Posterior vena cava (tissue), 2 donors: ENCODE measurements at regions not wholly inside any gene's neighbourhood (a gene's known extent, or its start where the extent isn't known, plus 50 kb on each side); places are given as distances from the start of the nearest gene placed in this dataset.
"Not testable (repeated sequence)": the region's sequence is repeated elsewhere in the genome, so short reads cannot be mapped to it uniquely, and the experiment has no call there.

Source experiments
- DNase-seq: peaks from one replicate; pipeline ENCODE4 v3.0.0-alpha.2; 2020; ENCODE audit warnings: low spot score
- intact Hi-C, 2 donors: fragments of 100-400 bp; cut with DNase I; formaldehyde crosslinking; loops; one replicate each; pipeline versions ENCODE4 v1.14.1 to v1.14.2; 2022 to 2023
- donor health status: DM: yes; HTN: yes; CAD: no.
- donor health status: DM: yes; HTN: yes; CAD: no.

GRCh38 chr3:35291471-35292236 is 347.7 kb upstream of the ARPP21 start:
- intact Hi-C loops, result no loop called here
- DNase-seq, result no peak

GRCh38 chr3:35292568-35292967 is 346.8 kb upstream of the ARPP21 start:
- intact Hi-C loops, result no loop called here
- DNase-seq, result no peak

DNA sequence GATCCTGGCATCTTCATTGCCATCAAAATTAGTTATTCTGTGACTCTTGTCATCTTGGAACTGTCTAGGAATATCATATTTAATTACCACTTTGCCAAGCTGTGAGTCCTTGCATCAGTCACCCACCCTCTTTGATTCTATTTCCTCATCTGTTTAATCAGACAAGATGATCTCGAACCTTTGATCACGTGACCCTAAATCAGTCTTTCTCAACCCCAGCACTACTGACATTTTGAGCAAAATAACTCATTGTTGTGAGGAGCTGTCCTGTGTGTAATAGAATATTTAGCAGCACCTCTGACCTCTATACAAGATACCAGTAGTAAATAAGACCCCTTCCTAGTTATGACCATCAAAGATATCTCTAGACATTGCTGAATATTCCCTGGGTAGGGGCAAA is 343.4 kb upstream of the ARPP21 start:
- intact Hi-C loops, result no loop called here
- no peak for DNase-seq

DNA sequence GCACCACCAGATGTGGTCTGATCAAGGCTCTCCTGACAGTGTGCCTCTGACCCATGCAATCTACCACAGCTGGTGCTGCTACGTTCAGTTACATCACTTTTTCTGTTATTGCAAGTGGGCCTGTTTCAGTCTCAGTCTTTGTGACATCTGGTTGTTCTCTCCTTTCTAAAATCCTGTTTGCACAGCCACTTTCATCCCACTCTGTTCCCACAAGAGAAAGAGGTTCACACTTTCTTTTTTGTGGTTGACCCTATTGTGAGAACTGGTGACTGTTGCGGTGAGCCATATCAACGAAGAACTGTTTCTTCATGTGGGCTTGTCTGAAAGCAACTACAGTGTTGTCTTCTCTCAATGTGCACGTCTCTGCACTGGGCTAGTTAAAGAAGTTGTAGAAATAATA is 342.8 kb upstream of the ARPP21 start:
- intact Hi-C loops, result no loop called here
- no peak for DNase-seq

GRCh38 chr3:35296944-35297343 is 342.4 kb upstream of the ARPP21 start:
- intact Hi-C loops, result not testable (repeated sequence)

DNA sequence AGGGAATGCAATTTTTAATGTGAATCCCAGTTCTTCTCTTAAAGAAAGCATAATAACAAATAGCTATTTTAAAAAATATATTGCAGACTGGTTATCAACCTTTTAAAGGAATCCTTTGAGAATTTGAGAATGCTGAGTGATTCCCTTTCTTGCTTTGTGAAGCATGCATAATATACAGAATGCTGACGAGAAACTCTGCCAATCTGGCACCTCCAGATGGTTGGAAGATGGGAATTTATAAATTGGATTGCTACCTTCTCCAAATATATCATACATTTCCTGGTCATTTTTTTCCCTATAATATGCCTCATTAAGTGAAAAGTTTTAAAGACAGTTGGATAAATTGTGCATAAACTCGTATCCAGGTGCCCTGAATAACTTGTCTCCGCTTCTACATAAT is 333.9 kb upstream of the ARPP21 start:
- intact Hi-C loops, result no loop called here
- no peak for DNase-seq

More at GRCh38 chr3:35296944-35297343, 342.4 kb upstream of the ARPP21 start:
- DNase-seq, result not testable (repeated sequence)

- intact Hi-C loops, result no loop called here
- no peak for DNase-seq
These were observed 332.0 kb upstream of the ARPP21 start for GRCh38 chr3:35307296-35307695.

DNA sequence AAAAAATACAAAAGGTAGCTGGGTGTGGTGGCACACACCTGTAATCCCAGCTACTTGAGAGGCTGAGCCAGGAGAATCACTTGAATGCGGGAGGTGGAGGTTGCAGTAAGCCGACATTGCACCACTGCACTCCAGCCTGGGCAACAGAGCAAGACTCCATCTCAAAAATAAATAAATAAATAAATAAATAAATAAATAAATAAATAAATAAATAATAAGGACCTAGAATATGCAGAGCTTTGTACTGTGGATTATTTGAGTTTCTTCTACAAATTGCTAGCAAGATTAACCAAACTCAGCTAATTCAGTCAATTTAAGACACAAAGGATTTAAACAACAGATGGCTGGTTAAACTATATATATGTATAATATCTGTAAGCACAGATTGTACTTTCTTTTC is 322.5 kb upstream of the ARPP21 start:
- intact Hi-C loops, DNase-seq: not testable (repeated sequence)

- intact Hi-C loops, result no loop called here
- no peak for DNase-seq
These were observed 318.5 kb upstream of the ARPP21 start for GRCh38 chr3:35320646-35321407.

DNA sequence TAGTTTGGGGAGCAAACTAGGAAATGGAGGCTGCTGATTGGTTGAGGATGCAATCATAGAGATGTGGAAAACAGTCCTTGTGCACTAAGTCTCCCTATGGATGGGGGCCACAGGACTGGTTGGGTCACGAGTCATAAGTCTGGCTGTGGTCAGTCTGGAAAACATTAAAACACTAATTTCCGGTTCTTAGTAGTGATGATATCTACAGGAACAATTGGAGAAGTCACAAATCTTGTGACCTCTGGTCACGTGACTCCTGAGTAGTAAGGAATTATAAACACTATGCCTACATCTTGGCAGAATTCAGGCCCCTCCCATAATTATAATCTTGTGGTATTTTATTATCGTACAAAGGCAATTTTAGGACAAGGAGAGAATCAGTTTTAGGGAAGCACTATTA is 317.3 kb upstream of the ARPP21 start:
- no peak for DNase-seq
- intact Hi-C loops, result no loop called here

DNA sequence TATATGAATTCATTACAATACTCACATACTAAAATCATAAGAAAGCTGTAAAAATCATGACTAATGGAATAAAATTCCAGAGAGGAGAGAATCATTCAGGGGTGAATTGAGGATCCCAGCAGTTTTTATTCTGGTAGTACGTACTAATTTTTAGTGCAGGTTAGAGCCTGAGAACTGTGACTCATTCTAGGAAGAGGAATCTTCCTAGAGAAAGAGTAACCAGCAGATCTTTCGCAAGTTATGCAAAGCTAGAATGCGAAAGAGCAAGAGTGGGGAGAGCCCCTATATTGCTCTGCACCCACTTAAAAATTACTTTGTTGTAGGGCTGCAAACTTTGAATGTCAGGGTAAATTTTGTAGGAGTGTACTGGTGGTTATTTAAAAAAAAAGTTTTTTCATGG is 303.6 kb upstream of the ARPP21 start:
- intact Hi-C loops, result no loop called here
- no peak for DNase-seq

GRCh38 chr3:35336601-35337000 is 302.7 kb upstream of the ARPP21 start:
- DNase-seq, result no peak

GRCh38 chr3:35338186-35338585 is 301.1 kb upstream of the ARPP21 start:
- DNase-seq, result no peak
- intact Hi-C loops, result no loop called here

More at GRCh38 chr3:35336601-35337000, 302.7 kb upstream of the ARPP21 start:
- intact Hi-C loops, result no loop called here

- no peak for DNase-seq
- intact Hi-C loops, result no loop called here
These were observed 259.1 kb upstream of the ARPP21 start for GRCh38 chr3:35380196-35380595.

GRCh38 chr3:35383216-35383615 is 256.1 kb upstream of the ARPP21 start:
- intact Hi-C loops, result no loop called here

DNA sequence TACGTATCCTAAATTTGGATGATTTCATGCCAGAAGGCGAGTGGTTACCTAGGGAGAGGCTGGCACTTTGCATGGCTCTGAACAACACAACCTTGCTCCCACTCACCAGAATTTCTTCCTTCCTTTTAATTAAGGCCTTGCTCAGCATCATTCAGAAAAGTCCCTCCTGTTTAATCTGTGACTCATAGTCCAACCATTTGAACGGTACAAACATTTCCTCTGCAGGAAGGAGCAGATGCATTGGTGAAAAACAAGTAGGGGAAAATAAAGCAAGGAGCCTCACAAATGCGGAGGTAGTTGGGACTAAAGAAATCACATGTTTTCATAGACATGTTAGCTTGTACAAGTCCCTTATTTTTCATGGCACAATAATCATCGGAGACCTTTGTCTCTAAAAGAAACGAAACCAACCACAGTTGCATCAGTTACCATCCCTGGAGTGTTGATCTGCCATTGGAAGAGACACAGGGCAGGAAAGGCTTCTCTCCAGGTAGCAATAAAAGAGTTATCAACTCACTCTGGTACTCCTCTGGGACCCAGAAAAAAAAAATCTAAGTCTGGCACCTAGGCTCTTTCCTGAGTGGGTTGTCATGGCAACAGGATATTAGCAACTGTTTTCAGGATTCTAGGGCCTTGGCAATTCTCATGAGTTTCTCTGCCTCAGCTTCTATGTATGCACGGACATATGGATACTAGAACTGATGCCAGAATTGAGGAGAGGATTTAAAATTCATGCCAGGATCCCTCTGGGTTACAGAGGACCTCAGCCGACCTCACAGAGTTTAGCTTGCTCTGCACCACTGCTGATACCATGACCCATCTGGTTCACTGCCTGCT is 255.4 kb upstream of the ARPP21 start:
- no peak for DNase-seq
- intact Hi-C loops, result no loop called here

More at GRCh38 chr3:35383216-35383615, 256.1 kb upstream of the ARPP21 start:
- no peak for DNase-seq

- no peak for DNase-seq
- intact Hi-C loops, result no loop called here
These were observed 254.1 kb upstream of the ARPP21 start for GRCh38 chr3:35385271-35385670.

- DNase-seq, result no peak
- intact Hi-C loops, result no loop called here
These were observed 249.4 kb upstream of the ARPP21 start for GRCh38 chr3:35389907-35390306.

DNA sequence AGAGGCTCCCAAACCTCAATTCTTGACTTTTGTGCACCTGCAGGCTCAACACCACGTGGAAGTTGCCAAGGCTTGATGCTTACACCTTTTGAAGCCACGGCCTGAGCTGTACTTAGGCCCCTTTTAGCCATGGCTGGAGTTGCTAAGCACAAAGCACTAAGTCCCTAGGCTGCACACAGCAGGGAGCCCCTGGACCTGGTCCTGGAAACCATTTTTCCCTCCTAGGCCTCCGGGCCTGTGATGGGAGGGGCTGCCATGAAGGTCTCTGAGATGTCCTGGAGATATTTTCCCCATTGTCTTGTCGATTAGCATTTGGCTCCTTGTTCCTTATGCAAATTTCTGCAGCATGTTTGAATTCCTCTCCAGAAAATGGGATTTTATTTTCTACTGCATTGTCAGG is 247.1 kb upstream of the ARPP21 start:
- DNase-seq, result no peak
- intact Hi-C loops, result no loop called here
